HUDEP-2 (cell line): ENCODE measurements at regions not wholly inside any gene's neighbourhood (a gene's known extent, or its start where the extent isn't known, plus 50 kb on each side); places are given as distances from the start of the nearest gene placed in this dataset.

ENCODE experiments used
- DNase-seq, 76 experiments: peaks; one replicate each; lab custom pipeline; 2025; ENCODE audit not compliant: unreplicated experiment in 76 of 76; lab: John Stamatoyannopoulos, UW

DNA sequence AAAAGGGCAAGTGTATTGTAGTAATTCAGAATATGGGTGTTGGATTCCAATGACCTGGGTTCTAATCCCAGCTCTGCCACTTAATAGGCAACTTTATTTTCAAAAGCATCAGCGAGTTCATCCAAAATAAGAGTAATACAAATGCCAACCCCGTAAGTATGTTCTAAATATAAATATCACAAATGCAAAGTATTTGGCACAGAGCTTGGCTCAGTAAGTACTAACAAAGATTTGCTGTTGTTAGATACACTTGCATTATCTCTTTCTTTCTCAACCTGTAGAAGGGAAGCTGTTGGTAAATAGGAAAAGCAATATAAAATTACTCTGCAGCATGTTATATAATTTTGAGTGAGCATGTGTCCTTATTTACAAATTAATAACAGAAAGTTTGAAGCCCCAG lies 1302.6 kb upstream of the FAM98A start:
- no peak for DNase-seq

DNA sequence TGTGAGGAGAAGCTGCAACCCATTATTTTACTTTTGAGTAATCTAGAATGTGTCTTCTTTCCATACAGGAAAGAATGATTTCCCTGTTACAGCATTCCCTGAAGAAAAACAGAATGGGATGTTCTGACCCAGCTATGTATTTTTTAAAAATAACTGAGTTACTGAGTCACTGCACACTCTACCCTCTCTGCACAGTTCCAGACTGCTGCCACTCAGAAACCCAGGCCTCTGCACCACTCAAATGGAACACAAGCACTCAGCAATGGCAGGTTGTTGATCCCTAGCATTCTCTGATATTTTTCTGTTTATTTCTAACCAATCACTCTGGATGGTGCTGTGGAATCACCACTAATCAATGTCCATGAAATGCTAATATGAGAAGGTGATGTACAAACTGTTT lies 1300.0 kb upstream of the FAM98A start:
- no peak for DNase-seq

DNA sequence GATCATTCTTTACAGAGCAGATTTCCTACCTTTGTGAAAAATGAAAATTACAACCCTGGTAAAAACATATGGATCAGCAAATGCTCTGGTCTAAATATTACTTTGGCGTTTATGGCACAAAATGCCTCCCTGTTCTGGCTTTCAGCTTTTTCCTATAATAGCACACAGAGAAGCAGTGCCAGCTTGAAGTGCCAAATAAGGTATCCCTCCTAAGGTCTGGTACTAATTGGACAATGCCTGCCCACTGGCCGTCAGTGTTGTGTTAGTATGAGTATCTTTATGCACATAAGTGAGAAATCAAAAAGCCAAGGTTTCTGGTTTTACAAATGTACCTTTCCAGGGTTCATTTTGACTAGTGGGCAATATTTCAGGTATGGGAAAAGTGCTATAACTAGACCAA lies 1293.7 kb upstream of the FAM98A start:
- DNase-seq: no peak

DNA sequence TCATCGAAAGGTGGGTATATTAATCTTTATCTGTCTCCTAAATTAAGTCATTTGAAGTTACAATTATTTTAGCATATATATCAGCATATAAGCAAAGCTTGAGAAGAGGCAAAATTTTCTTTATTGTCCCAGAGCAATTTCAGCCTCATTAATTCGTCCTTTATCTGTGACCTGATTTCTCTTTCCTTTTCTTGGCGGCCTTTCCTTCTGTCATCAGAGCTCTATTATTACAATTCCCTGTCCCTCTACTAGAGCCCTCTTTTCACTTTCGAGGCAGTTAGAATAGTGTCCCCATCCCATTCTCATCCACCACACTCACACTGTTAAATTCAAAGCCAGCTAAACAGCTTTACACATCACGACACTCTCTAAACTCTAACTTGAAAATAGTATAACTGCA lies 1293.2 kb upstream of the FAM98A start:
- DNase-seq: no peak

- no peak for DNase-seq
Measured at GRCh38 chr2:34875091-34875745, 1276.1 kb upstream of the FAM98A start.

- no peak for DNase-seq
Measured at GRCh38 chr2:34853646-34854045, 1254.5 kb upstream of the FAM98A start.

GRCh38 chr2:34851804-34852203 lies 1252.7 kb upstream of the FAM98A start:
- DNase-seq: no peak

GRCh38 chr2:34849827-34850226 lies 1250.7 kb upstream of the FAM98A start:
- no peak for DNase-seq

- no peak for DNase-seq
Measured at GRCh38 chr2:34848691-34849090, 1249.6 kb upstream of the FAM98A start.

- no peak for DNase-seq
Measured at GRCh38 chr2:34848132-34848531, 1249.0 kb upstream of the FAM98A start.

DNA sequence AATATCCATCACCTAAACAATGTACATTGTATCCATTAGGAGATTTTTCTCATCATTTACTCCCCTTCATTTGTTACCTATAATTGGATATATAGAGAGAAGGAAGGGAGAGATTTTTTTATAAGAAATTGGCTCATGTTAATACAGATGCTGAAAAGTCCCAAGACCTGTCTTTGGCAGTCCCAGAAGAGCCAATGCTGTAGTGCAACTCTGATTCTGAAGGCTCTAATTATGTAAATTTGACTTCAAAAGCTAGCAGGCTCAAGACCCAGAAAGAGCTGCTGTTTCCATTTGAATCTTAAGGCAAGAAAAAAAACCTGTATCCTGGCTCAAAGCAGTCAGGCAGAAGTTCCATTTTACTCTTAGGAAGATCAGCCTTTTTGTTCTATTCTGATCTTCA lies 1245.5 kb upstream of the FAM98A start:
- DNase-seq: no peak

DNA sequence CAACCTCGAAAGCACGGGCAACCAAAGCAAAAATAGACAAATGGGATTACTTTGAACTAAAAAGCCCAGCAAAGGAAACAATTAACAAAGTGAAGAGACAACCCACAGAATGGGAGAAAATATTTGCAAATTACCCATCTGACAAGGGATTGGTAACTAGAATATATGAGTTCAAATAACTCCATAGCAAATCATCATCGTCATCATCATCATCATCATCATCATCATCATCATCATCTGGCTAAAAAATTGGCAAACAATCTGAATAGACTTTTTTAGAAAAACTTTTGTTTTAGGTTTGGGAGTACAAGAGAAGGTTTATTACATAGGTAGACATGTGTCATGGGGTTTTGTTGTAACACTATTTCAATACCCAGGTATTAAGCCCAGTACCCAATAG lies 1239.3 kb upstream of the FAM98A start:
- DNase-seq: no peak

GRCh38 chr2:34836361-34836760 lies 1237.3 kb upstream of the FAM98A start:
- no peak for DNase-seq

GRCh38 chr2:34831096-34831495 lies 1232.0 kb upstream of the FAM98A start:
- DNase-seq: no peak

GRCh38 chr2:34828481-34828880 lies 1229.4 kb upstream of the FAM98A start:
- DNase-seq: no peak

GRCh38 chr2:34827398-34827797 lies 1228.3 kb upstream of the FAM98A start:
- DNase-seq: no peak

GRCh38 chr2:34825686-34826085 lies 1226.6 kb upstream of the FAM98A start:
- no peak for DNase-seq

DNA sequence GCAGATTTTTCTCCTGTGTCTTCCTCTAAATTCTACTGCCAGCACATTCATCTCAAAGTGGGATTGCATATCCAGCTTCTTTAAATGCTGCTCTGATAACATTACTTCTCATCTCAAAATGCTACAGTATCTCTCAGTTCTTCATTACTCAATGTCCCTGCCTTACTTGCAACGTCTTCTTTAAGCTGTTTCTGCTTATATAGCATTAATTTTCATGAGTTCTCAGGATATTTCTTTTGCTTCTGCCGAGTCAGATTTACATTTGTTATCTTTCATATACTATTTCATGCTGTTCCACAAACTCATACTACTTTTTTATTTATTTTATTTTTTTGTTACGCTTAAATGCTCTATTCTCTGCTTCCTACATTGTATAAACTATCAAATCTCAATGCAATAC lies 1223.5 kb upstream of the FAM98A start:
- DNase-seq: no peak

- DNase-seq: no peak
Measured at GRCh38 chr2:34815052-34815741, 1216.1 kb upstream of the FAM98A start.

GRCh38 chr2:34810456-34810855 lies 1211.4 kb upstream of the FAM98A start:
- no peak for DNase-seq

DNA sequence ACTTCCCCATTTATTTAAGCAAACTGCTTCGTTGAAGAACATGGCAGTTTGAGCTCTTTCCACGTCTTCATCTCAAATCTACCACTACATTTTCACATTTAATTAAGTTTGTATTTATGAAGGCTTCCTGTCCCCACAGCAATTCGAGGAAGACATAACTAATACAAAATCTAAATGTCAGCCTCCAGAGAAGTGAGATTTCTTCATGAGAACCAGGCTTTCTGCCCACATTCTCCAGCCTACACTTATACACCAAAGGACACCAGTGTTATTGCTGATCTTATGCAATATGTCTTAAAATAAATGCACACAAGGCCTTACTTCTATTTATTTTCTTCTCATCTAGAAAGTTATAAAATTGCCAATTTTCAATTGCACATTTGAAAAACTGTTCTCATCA lies 1209.3 kb upstream of the FAM98A start:
- DNase-seq: no peak

DNA sequence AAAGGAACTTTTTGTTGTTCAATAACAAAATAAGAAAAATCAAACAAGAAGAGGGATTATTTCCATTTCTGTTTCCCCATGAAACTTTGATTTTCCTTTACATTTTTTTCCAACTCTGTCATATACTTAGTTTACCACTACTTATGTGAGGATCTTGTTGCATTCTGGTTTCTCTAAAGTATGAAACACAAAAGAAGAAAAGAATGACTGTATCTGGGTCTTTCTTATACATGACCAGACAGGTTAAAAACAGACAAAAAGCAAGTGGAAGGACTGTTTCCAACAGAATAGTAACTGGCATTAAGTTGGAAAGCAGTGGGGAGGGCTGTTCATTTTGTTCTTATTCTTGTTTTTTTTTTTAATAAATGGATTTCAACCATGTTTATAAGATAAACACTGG lies 1207.8 kb upstream of the FAM98A start:
- DNase-seq: no peak

- no peak for DNase-seq
Measured at GRCh38 chr2:34806396-34806795, 1207.3 kb upstream of the FAM98A start.
